Mesenteric fat pad (tissue), 1 donor: ENCODE measurements at regions not wholly inside any gene's neighbourhood (a gene's known extent, or its start where the extent isn't known, plus 50 kb on each side); places are given as distances from the start of the nearest gene placed in this dataset.
A peak's percentile ranks its signal among the peaks of the same experiment; 100 is the strongest.

ENCODE experiments used
- DNase-seq: peaks from one replicate; pipeline ENCODE4 v3.0.0-alpha.2; 2020; ENCODE audit warnings: low spot score
- donor health status: DM: yes; HTN: yes; CAD: no.

- DNase-seq = no peak
Observed at GRCh38 chr1:9419369-9420041, 119.8 kb upstream of the SLC25A33 start.

GRCh38 chr1:9420835-9421532 lies 118.3 kb upstream of the SLC25A33 start:
- no peak for DNase-seq

GRCh38 chr1:9421533-9421873 lies 117.8 kb upstream of the SLC25A33 start:
- DNase-seq = no peak

DNA sequence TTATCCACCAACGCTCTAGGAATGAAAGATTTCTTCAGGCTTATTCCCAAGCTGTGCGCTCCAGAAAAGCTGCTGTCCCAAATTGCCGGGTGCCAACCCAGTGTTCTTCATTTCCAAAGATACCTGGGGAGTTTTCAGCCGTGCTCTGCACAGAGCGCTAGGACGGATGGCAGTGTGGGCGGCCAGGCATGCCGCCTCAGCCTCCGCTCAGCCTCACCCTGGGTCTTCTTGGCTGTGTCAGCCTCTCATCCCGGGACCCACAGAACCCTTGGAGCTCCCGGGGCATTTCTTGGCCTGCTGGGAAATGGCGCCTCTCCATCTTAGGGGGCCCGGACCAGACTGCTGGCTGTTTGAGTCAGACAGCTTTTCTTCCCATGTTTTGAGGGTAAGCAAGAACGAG lies 116.9 kb upstream of the SLC25A33 start:
- DNase-seq = no peak

- DNase-seq = no peak
Observed at GRCh38 chr1:9422911-9423505, 116.3 kb upstream of the SLC25A33 start.

DNA sequence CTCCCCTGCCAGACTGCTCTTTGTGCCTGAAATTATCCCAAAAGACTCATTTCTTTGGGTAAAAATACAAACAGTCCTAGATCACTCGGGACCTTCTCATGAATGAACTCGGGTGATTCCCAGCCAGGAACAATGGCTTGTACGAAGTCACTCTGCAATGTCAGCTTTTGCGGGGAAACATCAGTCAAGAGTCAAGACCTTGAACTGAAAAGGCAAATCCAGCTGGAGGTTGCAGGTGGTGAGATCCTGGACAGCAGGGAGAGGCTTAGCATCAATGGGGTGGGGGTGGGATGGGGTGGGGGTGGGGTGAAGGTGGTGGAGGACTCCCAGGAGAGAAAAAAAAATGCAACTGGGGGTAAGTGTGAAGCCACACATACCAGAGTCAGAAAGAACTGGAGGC lies 115.0 kb upstream of the SLC25A33 start:
- no peak for DNase-seq

DNA sequence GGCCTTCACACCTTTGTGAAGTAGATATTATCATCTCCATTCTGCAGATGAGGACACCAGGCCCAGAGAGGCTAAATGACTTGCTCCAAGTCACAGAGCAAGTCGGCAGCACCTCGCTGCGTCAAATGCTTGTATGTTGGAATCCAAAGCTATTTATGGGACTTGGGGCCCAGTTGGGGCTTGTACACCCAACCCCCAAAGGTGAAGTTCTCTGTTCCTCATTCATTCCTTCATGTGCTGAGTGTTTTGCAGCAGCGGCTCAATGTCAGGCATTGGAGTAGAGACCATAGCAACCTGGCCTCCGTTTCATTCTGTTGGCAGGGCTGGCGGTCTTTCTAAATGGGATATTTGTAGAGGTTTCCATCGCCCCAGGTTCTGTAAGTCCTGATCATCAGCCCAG lies 113.4 kb upstream of the SLC25A33 start:
- DNase-seq = no peak

- DNase-seq = no peak
Observed at GRCh38 chr1:9426291-9426711, 113.0 kb upstream of the SLC25A33 start.

DNA sequence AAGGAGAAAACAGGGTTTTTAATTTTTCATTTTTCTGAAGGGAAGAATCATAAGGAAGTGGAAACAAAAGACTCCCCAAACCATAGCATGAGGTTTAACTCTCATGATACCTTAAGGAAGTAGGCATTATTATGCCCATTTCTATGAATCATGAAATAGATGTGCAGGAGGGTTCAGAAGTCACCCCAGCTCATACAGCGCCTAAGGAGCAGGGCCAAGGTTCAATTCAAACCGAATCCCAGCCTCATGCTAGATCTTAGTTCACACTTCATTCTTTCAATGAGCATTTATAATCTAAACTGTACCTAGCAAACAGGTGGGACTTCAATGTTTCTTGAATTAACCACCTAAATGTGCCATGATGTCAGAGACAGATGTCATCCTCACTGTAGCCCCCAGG lies 111.9 kb upstream of the SLC25A33 start:
- DNase-seq = no peak

DNA sequence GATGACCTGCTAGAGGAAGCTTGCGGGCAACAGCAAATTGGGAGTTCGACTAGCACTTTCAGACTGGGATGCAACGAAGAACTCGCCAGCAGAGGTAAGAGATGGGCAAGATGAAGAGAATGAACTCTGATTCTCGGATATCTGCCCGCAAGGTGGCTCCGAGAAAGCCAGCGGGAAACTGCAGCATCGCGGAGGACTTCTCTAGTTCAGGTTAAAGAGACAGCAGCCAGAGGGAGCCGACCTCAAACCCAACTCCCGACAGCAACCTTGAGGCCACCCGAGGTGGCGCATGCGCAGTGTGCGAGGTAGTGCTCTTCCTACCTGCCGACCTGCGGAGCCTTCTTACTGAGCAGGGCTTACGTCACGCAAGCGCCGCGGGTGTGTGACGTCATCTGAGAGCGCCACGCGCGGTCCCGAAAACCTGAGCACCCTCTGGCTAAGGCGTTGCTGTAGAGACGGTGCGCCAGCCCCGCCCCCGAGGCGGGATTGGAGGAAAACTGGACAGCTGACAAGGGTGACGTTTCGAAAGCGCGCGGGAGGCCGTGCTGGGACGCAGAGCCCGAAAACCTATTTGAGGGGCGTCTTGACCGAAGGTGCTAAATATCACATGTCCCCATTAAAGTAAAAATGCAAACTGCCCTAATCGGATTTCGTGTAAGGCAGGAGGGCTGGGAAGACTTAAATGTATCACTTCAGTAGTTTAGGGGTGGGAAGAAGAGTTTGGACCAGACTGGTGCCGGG lies 110.5 kb upstream of the SLC25A33 start:
- peak; percentile 99 for DNase-seq

- no peak for DNase-seq
Observed at GRCh38 chr1:9429342-9429711, 109.9 kb upstream of the SLC25A33 start.

- DNase-seq = no peak
Observed at GRCh38 chr1:9434247-9435152, 104.8 kb upstream of the SLC25A33 start.

GRCh38 chr1:9435153-9435636 lies 104.1 kb upstream of the SLC25A33 start:
- DNase-seq = no peak

GRCh38 chr1:9435854-9436640 lies 103.2 kb upstream of the SLC25A33 start:
- no peak for DNase-seq

DNA sequence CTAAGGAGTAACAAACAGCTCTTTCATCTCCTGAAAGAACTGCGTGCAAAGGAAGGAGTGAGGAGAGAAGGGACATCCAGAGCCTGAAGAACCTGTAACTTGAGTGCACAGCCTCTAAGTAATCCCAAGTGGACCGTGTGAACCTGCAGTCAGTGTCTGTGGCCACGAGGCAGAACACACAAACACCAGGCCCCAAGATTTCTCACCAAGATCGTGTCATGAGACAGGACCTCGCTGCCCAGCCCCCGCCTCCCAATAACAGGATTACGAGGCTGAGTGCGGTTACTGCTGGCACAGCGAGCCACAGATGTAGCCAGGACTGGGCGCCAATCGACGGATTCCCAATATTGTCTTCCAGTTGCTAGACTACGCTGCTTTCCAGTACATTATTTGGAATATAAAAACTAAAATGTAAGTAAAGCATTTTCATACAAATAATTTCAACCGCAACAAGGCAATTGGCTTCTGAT lies 101.3 kb upstream of the SLC25A33 start:
- no peak for DNase-seq

DNA sequence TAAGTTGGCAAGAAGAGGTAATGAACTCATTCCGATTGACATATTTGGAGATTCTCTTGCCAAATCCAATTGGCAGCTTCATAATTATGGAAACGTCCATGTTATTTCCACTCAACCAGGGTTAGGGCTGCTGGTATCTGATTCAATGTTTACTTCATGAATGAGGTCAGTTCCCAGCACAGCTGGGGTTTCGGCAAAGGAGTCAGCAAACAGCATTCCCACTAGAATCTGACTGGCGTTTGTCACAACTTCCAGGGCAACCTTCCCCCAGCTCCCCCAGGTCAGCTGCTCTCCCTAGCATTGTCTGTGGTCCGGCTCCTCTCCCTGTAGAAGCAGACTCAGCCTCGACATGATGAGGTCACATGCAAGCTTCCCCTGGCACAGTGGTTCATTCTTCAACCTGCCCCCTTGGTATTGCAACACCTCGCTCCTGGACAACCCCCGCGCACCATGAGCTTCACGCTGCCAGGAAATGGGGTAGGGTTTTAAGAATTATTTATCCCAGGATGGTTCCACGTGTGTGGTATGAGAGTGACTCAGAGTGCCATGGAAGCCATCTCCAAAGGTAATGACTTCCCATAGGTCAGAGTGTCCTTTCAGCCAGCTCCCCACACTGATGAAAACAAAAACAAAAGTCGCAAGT lies 100.7 kb upstream of the SLC25A33 start:
- no peak for DNase-seq

GRCh38 chr1:9439074-9439761 lies 100.0 kb upstream of the SLC25A33 start:
- no peak for DNase-seq

DNA sequence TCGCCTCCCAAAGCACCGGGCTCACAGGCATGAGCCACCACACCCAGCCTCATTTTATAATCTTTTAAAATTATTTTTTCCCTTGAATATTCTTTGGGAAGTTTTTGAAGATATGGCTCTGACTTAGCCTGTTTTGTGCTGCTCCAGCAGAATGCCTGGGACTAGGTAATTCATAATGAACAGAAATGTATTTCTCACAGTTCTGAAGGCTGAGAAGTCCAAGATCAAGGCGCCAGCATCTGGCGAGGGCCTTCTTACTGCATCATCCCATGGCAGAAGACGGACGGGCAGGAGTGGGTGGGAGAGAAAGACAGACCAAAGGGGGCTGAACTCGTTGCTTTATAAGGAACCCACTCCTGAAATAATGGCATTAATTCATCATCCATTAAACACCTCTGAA lies 99.0 kb upstream of the SLC25A33 start:
- no peak for DNase-seq

GRCh38 chr1:9440763-9441194 lies 98.5 kb upstream of the SLC25A33 start:
- no peak for DNase-seq
